ENCODE measurements at regions not wholly inside any gene's neighbourhood (a gene's known extent, or its start where the extent isn't known, plus 50 kb on each side); places are given as distances from the start of the nearest gene placed in this dataset.

GRCh38 chr1:222140206-222140605 is 398.3 kb upstream of the DUSP10 start (continued):
- TF ChIP-seq ZSCAN23 (tag by site-specific recombination; IDR thresholded peaks at IDR 0.05) (no peak), ZNF223 (tag by site-specific recombination; IDR thresholded peaks at IDR 0.05) (no peak)

GRCh38 chr1:222138095-222138494 is 396.2 kb upstream of the DUSP10 start:
- POLR2A ChIA-PET = no interaction called here

DNA sequence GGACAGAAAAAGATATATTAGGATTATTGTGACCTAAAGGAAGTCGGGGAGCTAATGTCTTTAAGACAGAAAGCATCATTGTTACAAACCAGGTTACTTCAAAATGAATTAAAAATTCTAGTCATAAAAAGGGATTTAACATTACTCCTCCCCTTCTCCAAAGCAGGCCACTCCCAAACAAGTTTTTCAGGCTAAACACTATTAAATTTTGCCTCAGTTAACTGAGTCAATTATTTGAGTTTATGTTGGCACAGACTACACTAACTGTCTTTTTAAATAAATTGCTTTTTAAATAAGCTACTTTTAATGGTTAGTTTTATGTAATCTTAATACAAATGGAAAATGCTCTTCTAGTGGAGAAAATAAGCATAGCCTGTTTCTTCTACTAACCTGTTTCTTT is 395.0 kb upstream of the DUSP10 start:
- ChIA-PET POLR2A (no interaction called here), CTCF (no interaction called here)
- TF ChIP-seq KLF8 (tag by site-specific recombination; IDR thresholded peaks at IDR 0.05) (no peak), ZNF785 (tag by site-specific recombination; IDR thresholded peaks at IDR 0.05) (no peak), ZNF174 (tag by site-specific recombination; IDR thresholded peaks at IDR 0.05) (no peak), ZNF354C (tag by site-specific recombination; IDR thresholded peaks at IDR 0.05; ENCODE audit: borderline replicate concordance, low read depth) (no peak), ZNF629 (tag by site-specific recombination; IDR thresholded peaks at IDR 0.05) (no peak), GLI4 (tag by site-specific recombination; IDR thresholded peaks at IDR 0.05) (no peak), ZNF560 (tag by site-specific recombination; IDR thresholded peaks at IDR 0.05; ENCODE audit: borderline replicate concordance) (no peak), EGR2 (tag by site-specific recombination; IDR thresholded peaks at IDR 0.05; ENCODE audit: low read depth) (no peak), ZNF529 (tag by site-specific recombination; IDR thresholded peaks at IDR 0.05; ENCODE audit: insufficient replicate concordance) (no peak)
- TF ChIP-seq, protein P1, sequence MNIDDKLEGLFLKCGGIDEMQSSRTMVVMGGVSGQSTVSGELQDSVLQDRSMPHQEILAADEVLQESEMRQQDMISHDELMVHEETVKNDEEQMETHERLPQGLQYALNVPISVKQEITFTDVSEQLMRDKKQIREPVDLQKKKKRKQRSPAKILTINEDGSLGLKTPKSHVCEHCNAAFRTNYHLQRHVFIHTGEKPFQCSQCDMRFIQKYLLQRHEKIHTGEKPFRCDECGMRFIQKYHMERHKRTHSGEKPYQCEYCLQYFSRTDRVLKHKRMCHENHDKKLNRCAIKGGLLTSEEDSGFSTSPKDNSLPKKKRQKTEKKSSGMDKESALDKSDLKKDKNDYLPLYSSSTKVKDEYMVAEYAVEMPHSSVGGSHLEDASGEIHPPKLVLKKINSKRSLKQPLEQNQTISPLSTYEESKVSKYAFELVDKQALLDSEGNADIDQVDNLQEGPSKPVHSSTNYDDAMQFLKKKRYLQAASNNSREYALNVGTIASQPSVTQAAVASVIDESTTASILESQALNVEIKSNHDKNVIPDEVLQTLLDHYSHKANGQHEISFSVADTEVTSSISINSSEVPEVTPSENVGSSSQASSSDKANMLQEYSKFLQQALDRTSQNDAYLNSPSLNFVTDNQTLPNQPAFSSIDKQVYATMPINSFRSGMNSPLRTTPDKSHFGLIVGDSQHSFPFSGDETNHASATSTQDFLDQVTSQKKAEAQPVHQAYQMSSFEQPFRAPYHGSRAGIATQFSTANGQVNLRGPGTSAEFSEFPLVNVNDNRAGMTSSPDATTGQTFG (tag by site-specific recombination; IDR thresholded peaks at IDR 0.05; ENCODE audit: borderline replicate concordance) = no peak
- Histone ChIP-seq H3K36me3 (ENCODE audit: control insufficient read depth in 2 of 2, insufficient read depth in 1 of 2, low read length in 2 of 2) (no peaks in the 10 kb centered on the region), H3K27ac (ENCODE audit: extremely low read depth, low read depth, low read length) (no peak overlapping the region), H3K4me1 (ENCODE audit: control insufficient read depth, insufficient read depth, low read length) (no peaks in the 10 kb centered on the region), H3K9me3 (ENCODE audit: control insufficient read depth, insufficient read depth, low read depth, low read length) (no peaks in the 10 kb centered on the region), H3K4me3 (ENCODE audit: low read depth, low read length) (no peak overlapping the region)

More at GRCh38 chr1:222138095-222138494, 396.2 kb upstream of the DUSP10 start:
- no peaks in the 10 kb centered on the region for H3K4me1 ChIP-seq (ENCODE audit: control insufficient read depth, insufficient read depth, low read length)
- H3K9me3 ChIP-seq (ENCODE audit: control insufficient read depth, insufficient read depth, low read depth, low read length) = no peaks in the 10 kb centered on the region
- H3K4me3 ChIP-seq (ENCODE audit: low read depth, low read length) = no peak overlapping the region
- H3K27ac ChIP-seq (ENCODE audit: extremely low read depth, low read depth, low read length) = no peak overlapping the region
- H3K36me3 ChIP-seq (ENCODE audit: control insufficient read depth in 2 of 2, insufficient read depth in 1 of 2, low read length in 2 of 2) = no peaks in the 10 kb centered on the region
- TF ChIP-seq MZF1 (tag by site-specific recombination; IDR thresholded peaks at IDR 0.05; ENCODE audit: borderline replicate concordance) = no peak
- TF ChIP-seq, protein P2, sequence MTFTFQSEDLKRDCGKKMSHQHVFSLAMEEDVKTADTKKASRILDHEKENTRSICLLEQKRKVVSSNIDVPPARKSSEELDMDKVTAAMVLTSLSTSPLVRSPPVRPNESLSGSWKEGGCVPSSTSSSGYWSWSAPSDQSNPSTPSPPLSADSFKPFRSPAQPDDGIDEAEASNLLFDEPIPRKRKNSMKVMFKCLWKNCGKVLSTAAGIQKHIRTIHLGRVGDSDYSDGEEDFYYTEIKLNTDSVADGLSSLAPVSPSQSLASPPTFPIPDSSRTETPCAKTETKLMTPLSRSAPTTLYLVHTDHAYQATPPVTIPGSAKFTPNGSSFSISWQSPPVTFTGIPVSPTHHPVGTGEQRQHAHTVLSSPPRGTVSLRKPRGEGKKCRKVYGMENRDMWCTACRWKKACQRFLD (tag by site-specific recombination; IDR thresholded peaks at IDR 0.05) = no peak
- TF ChIP-seq ZNF610 (tag by site-specific recombination; IDR thresholded peaks at IDR 0.05; ENCODE audit: borderline replicate concordance) = no peak
- TF ChIP-seq ZNF223 (tag by site-specific recombination; IDR thresholded peaks at IDR 0.05) = no peak
- TF ChIP-seq ZNF140 (tag by site-specific recombination; IDR thresholded peaks at IDR 0.05) = no peak
- TF ChIP-seq ZNF121 (tag by site-specific recombination; IDR thresholded peaks at IDR 0.05) = no peak
- no peak for TF ChIP-seq ZNF292 (tag by site-specific recombination; IDR thresholded peaks at IDR 0.05; ENCODE audit: borderline replicate concordance, low read depth)
- no peak for TF ChIP-seq ZNF266 (tag by site-specific recombination; IDR thresholded peaks at IDR 0.05; ENCODE audit: low read depth)
- no peak for TF ChIP-seq ZNF76 (tag by site-specific recombination; IDR thresholded peaks at IDR 0.05; ENCODE audit: borderline replicate concordance, low read depth)
- no peak for TF ChIP-seq ZNF146 (tag by site-specific recombination; IDR thresholded peaks at IDR 0.05)
- CTCF ChIA-PET = no interaction called here

Measured in HEK293 (cell line).